ENCODE measurements at regions not wholly inside any gene's neighbourhood (a gene's known extent, or its start where the extent isn't known, plus 50 kb on each side); places are given as distances from the start of the nearest gene placed in this dataset.
A peak's percentile ranks its signal among the peaks of the same experiment; 100 is the strongest.

DNA sequence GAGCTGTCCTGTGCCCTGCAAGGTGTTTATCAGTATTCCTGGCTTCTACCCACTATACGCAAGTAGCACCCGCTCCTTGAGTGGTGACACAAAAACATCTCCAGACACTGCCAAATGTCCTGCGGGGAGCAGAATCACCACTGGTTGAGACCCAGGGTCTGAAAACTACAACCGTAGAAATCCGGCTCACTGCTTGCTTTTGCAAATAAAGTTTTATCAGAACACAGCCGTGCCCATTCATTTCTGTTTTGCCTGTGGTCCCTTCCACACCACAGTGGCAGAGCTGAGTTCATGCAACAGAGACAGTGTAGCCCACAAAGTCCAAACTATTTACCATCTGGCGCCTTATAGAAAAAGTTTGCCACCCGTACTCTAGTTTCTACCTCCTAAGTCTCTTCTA, 125.7 kb upstream of the DIO3 start:
- DNase-seq: no peak

DNA sequence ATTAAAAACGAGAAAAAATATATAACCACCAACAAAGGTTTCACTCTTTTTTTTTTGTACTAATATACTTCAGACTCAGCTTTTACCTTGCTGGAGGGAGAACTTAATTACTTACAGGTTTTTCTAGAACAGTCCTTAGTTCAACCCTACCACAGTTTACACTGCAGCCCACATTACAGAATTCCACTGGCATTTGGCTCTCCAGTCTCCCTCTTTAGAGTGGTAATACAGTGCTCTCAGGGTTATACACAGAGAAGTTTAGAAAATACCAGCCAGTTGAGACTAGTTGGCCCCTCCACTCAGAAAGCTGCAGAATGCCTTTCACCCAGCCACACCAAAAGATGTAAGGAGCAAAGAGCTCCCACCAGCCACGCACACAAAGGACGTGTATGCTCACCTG, 122.3 kb upstream of the DIO3 start:
- DNase-seq: no peak

DNA sequence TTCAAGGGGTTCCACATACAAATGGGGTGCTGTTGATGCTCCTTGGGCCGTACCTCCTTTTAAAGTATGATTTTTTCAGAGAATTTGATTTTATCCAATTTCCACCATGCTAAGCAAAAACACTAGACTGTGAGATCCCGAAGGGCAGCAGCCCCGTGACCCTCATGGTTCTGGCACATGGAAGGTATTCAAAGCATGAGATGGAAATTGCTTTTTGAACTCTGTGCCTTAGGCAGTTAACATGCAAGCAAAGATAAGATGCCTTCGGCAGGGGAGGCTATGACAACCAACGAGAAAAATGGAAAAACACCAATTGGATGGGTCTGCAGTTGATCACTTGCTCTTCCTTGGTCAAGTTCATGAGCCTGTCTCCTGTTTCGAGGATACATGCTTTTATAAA, 120.8 kb upstream of the DIO3 start:
- no peak for DNase-seq

DNA sequence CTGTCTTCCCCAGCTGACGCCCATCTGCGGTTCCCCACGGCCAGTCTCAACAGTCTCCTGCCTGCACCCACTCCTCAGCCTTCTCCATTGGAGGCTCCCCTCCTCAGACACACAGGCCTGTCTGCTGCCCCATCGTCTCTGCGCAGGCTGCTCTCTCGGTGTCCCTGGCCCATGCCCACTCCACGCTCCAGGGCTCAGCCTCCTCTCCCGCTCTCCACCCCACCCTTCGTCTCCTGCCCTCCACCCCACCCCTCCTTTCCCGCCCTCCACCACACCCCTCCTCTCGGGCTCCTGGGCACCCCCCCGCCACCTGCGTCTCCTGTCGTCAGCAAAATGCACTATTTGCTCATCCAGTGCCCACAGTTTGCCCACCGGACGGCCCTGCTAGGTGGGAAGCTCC, 119.6 kb upstream of the DIO3 start:
- no peak for DNase-seq

DNA sequence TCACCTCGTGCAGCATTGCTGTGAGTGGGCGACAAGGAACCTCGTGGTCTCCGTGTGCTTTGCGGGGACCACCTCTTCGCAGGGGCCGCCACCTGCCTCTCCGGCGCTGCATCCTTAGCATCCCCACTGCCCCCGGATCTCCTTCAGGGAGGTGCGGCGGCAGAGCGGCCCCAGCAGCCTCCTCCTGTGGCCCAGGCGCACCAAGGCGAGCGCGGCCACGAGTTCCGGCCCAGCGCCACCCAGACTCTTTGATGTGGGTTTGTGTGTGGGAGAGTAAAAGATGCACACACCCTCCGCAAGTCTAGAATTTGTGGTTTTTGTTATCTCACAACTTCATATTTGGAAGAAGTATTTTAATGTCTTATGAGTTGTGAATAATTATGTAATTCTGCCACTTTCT, 118.8 kb upstream of the DIO3 start:
- peak; percentile 52 for DNase-seq

DNA sequence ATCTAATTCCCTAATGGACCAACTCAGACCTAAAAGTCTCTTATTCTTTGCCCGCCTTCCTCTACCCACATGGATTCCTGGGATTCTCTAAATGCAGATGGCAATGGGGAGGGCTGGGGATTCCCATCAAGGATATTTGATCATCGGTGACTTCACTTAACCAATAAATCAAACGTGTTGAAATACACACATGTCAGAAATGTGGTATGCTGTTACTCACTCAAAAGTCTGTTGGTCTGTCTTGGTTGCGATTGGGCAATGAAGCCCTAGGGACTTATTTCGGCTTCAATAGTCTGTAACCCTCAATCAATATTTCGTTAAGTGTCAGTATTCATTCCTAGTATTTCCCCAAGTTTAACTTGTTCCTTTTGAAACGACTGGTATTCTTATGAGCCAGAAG, 117.2 kb upstream of the DIO3 start:
- no peak for DNase-seq

DNA sequence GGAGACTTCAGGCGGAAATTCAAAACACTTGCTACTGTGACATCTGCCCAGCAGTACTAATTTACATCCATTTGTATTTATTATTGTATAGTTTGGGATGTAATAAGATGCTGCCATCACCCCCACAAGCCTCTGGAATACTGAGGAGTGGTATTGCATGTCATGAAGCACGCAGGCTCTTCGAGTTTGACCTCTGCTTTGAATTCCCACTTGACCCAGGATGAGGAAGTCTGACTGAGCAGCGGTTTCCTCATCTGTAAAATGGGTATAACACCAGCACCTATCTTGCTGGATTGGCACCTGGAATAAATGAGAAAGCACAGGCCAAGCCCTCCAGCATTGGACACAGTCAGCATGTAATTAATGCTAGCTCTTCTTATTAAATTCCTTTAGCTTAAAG, 116.0 kb upstream of the DIO3 start:
- DNase-seq: no peak

DNA sequence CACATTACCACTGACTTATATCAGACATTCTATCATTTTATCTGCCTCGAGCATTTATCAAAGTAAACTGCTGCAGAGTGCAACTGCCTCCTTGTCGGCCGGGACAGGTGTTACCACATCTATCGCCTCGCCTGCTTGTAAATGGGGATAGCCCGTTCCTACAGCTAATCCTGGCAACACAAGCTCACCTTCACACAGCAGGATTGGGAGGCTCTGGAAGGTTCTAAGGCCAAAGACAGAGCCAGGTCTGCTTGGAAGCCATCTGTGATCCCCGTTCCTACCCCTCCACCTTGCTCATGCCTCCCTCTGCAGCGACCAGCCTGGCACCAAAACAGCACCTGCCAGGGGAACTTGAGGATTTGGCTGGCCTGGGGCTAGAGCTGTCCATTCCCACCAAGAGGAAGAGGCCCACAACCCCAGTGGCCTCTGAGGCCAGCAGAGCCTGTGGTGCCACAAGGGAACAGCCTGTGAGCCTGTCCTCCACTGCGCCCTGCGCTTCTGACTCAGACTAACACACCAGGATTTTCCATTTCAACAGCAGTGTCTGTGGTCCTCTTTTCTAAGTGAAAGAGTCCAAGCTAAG, 114.8 kb upstream of the DIO3 start:
- no peak for DNase-seq

DNA sequence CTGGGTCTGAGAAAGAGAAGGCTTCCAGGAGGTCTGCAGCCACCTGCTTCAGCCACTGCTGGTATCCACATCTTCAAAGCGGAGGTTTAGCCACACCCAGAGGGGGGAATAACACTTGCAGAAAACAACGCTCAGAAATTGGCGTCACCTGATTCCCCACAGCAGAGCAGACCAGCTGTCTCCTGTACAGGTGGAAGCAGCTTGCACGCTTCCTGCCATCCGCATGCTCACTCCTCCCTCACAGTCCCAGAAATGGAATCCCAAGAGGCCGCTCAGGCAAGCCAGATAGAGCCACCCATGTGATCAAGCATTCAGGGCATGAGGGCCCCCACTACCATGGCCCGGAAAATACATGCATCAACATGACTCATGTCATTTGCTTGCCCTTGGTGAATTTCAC, 112.2 kb upstream of the DIO3 start:
- no peak for DNase-seq

DNA sequence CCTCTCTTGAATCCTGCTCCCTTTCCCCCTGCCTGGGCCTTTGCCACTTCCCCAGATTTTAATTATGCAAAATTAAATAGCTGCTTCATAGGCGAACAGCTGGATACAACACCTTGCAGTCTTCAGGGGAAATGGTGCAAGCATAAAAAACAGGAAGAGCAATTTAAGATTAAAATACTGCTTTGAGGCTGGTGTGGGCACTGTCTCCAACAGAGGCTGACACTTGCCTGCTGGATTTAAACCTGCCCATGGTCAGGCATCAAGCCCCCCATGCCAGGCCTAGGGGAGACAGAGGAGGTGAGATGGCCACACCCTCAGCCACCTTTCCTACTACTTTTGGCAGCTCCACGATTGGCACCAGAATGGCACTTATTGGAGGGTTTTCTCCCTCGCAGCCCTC, 110.1 kb upstream of the DIO3 start:
- DNase-seq: no peak

DNA sequence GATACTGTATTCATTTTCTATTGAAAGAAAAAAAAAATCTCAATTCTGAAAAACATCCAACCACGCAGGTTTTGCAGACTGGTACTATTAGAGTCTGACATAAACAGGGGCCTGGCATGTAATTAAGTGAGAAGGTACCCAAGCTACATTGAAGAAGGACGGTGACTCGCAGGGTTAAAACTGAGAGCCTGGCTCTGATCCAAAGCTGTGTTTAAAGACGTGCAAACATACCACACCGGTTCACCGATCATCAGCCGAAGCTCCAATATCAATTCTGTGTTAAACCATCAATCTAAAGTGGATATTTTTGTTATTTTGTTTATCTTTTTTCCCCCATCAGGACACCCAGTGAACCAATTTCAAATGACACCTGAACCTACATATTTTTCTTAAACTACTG, 108.1 kb upstream of the DIO3 start:
- DNase-seq: no peak

DNA sequence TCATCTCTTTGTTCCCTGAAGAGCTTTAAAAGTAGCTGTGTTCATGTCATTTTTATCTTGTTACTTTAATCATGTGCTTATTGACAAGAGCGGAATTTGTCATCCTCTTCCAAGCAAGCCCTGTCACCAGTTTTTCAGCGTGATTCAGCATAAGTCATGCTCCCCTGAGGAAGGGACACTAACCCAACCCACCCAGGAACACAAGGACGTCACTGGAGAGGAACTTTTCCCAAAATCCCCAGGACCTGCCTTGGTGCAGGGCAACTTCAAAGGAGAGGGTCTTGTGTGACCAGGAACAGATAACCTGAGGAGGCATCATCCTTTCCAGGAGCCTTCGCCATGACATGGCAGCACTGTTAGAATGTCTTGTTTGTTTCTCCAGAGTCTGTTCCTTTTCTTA, 107.1 kb upstream of the DIO3 start:
- DNase-seq: no peak

DNA sequence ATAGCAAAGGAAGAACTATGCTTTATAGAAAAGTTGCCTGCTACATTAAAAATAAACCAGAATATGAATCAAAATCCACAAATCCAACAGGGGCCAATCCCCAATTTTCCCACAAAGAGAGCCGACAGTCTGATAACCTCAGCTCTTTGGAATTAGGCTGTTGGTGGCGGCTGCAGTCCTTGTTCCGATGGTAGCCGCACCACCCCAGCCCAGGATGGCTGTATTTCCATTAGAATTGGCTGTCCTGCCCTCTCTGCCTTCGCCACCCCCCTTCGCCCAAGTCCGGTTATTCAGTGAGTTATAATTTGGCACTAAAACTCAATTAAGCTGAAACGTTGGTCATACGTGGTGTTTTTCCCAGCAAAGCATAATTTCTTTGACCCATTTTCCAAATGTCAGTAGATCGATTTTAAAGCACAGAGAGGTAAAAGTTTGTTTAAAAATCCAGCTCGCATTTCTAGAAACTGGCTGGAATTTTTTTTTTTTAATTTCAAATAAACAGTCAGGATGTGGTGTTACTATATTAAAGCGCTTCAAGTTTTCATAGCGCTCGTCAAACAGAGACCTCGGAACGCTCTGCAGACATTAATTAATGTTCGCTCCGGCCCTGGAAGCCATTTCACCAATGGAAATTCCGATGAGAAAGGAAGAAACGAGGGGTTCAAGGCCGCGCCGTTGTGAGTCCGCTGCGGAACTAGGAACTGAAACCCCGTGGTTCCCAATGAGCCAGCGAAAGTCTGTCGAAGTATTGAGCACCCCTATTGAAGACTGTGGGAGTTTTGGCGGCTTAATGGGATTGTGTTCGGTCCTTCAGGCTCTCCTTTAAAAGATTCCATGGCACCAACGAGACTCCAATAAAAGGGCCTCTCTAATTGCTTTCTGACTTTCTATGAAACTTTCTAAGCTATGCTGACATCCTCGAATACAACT, 104.8 kb upstream of the DIO3 start:
- no peak for DNase-seq

DNA sequence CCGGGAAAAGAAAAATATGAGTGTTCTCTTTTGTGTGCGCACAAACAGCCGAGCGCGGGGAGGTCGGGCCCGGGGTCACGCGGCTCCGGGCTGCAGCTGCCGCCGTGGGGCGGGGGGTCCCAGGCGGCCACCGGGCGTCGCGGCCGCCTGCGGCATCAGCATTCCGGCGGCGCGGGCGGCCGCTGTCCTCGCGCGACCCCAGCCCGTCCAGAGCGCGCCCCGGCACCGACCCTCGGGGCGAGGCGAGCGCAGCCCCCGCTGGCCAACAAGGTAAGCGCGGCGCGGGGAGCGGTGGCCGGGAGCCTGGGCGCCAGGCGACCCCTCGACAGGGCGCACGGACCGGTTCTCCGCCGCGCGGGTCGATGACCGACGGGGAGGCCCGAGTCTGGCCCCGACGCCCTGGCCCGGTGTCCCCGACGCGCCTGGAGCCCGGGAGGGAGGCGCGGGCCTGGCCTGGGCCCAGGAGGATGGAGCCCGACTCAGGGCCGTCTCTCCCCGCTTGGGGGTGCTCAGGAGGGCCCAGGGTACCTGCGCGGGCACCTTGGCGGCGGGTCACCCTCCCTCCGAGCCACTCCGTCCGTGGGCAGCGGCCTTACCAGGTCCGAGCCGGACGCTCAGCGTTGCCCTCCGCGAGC, 103.9 kb upstream of the DIO3 start:
- DNase-seq: no peak

DNA sequence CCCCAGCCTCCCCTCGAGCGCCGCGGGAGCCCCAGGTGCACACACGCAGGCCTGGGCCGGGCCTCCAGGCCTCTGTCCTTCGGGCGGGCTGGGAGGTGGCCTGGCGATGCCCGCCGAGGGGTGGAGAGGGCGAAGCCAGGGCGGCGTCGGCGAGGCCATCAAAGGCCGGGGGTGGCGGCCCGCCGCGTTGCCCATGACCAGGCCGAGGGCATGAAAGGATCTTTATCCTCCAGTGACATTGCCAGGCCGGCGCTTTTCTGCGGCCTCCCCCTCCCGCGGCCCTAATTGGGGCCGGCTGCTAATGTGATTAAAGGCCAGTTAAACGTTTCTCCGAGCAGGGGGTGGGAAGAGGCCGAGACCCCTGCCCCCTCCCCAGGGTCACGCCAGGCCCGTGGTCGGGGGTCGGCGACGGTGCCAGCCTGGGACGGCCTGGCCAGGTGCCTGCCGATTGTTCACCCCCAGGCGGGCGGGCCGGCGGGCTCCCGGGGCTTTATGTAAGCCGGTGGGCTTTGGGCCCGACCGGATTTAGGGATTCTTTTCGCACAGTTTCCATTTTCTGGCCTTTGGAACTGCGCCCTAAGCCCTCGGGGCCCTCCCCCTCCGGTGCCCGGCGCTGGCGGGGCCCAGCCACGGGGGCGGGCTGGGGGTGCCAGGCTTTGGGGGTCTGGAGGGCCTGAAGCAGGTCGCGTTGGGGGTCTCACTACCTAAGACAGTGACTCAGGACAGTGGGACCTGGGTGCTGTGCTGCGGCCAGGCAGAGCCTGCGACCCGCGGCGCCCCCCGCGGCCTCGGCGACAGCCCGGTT, 103.2 kb upstream of the DIO3 start:
- DNase-seq: no peak

DNA sequence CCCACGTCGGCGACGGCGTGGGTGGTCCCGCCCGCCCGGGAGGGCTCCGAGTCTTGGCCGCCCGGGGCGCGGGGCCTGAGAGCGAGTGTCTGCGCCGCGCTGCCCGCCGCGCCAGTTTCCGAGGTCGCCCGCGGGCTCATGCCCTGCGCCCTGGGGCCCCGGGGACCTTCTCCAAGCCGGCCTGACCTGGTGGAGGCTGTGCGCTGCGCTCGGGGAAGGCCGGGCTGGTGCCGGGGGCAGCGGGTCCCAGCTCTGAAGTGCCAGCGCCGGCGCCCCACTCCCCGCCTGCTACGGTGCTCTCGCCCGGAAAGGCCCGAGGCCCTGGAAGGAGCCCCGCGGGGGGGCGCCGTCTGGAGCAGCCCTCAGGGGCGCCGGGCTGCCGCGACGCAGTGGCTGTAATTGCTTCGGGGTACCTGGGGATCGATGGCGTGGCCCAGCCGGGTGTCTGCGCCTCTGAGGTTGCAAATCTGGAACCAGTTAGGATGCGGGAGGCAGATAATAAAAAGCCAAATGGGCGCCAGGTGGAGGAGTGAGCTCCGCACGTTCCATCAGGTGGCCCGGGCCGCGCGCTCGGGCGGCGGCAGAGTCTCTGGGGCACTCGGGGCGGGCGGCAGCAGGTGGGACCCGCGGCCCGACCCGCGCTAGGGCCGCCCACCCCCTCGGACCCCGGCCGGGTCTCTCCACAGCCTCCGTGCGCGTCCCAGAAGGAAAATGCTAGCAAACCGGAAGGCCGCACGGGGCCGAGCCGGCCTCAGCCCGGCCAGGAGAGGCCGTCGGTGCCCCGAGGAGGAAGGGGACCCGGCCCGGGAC, 102.3 kb upstream of the DIO3 start:
- no peak for DNase-seq

DNA sequence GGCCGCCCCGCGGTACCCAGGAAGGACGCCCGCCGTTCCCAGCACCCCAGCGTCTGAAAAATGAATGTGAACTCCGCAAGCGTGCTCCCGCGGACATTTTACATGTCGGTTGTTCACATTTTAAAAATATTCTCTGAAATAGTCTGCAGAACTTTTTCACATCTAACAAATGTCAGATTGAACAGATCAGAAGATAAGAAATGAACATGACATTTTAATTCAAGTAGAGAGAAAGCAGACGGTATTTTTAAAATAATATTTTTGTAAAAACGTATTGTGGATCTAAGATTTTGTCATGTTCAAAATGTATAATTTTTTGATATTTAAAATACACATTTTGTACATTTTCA, 101.8 kb upstream of the DIO3 start:
- no peak for DNase-seq

DNA sequence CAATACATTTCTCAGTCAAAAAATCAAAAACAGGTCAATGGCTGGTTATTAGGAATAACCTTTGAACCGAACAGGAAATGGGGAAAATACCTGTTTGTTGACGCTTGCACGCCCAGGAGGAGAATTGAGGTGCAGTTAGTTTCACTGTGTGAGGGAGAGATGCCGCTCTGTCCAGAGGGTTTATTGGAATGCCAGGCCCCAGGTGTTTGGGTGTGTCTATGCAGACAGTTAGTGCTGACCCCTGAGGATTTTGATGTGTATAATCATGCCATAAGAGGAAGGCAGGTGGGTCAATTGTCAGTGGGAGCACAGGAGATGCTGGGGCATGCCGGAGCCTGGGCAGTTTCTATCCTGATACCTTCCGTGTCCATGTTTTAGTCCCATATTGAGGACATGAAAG, 100.8 kb upstream of the DIO3 start:
- no peak for DNase-seq

DNA sequence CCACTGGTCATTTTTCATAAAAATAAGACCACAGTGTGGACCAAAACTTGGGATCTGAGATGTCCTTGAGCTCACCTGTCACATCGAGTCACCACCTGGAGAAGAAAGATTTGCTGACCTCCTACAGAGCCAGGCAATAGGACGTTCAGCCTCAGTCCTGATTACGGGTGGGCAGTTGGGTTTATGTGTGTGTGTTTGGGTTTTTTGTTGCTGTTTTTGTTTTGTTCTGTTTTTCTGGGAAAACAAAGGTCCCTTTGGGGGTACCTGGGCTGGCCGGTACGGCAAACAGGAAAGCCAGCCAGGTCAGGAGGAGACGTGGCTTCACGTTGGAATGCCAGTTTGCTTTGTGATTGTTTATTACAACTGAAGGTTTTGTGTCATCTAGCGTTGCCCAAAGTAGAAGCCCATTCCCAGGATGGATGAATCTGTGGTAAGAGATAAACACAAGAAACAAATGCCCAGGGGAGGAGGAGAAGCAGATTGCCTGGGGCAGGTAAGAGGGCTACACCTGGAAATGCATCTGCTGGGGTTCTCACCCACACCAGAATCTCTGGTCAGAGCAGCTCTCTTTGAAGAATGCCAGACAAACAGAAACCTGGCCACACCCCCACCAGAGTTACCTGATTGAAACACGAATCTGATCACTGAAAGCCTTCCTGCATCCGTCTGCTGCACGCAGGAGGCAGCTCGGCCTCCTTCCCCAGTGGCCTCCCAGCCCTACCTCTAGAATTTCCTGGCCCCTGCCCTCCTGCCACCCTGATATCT, 100.1 kb upstream of the DIO3 start:
- no peak for DNase-seq

DNA sequence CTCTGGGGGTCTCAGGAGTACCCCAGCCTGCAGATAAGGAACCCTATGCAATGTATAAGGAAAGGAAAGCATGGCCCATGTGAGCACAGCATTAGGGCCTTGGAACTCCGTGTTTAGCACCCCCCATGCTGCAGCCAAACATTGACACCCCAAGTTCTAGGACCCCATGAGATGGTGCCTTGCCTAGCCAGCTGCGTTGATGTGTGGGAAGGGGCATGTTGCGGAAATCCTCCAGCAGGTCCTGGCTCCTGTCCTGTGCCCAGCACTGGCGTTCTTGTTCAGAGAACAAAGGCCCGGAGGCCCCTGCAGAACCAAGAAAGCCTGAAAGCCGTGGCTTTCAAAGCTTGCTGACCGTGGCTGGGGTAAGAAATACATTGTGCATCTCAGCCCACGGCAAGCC, 99.4 kb upstream of the DIO3 start:
- no peak for DNase-seq

DNA sequence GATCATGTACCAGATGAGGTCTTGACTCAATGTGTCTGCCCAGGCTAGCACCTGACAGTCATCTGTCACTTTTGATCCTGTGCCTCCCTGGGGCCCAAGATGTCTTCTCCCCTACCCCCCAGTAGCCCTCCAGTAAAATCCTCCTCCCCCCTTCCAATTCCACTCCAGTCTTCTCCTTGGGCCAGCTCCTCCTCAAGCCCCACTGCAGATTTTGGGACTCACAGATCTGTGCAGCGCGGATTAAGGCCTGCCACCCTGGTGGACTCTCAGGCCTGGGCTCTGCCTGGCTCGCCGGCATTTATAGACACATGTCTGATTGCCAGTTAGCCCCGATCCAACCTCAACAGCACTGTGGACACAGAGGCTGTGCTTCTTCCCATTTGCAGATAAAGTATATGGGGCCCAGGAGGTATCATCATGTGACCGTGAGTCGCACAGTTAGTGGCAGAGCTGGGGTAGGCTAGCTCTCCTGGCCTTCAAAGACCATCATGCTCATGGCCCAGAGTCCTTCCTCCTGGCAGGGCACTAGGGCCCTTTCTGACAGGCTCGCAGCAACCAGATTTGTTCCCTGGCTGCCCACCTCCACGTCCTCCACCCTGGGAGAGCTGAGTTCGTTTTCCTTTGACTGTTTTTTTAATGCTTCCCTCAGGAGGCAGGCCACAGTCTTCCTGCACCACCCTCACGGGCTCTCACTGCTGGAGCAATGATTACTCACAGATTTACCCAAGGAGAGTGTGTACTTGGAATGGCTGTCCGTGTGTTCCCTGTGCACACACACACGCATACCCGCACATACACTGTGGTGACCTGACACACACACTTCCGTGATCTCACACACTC, 98.3 kb upstream of the DIO3 start:
- no peak for DNase-seq

All from activated CD4-positive, alpha-beta T cell treated with anti-CD3 and anti-CD28 coated beads, Interleukin-2, amount 50 U/mL, for 1 hour (primary cell).